HFF-Myc (cell line): ENCODE measurements at regions not wholly inside any gene's neighbourhood (a gene's known extent, or its start where the extent isn't known, plus 50 kb on each side); places are given as distances from the start of the nearest gene placed in this dataset.

Experiments used
- DNase-seq: peaks from one replicate; pipeline ENCODE4 v3.0.0-alpha.2; 2011; ENCODE audit warnings: low read depth; ENCODE audit errors: extremely low read depth
- H3K4me3 ChIP-seq: replicated peaks from 2 replicates; pipeline ENCODE4 v1.5.1; 2011; ENCODE audit warnings: low read depth, mild to moderate bottlenecking, control low read depth, low read length
- TF ChIP-seq, protein P1 (sequence below): IDR thresholded peaks from 2 replicates; pipeline ENCODE4 v1.5.1; 2012; ENCODE audit warnings: mild to moderate bottlenecking, low read depth, low read length, control low read depth; ENCODE audit errors: missing control alignments

DNA sequence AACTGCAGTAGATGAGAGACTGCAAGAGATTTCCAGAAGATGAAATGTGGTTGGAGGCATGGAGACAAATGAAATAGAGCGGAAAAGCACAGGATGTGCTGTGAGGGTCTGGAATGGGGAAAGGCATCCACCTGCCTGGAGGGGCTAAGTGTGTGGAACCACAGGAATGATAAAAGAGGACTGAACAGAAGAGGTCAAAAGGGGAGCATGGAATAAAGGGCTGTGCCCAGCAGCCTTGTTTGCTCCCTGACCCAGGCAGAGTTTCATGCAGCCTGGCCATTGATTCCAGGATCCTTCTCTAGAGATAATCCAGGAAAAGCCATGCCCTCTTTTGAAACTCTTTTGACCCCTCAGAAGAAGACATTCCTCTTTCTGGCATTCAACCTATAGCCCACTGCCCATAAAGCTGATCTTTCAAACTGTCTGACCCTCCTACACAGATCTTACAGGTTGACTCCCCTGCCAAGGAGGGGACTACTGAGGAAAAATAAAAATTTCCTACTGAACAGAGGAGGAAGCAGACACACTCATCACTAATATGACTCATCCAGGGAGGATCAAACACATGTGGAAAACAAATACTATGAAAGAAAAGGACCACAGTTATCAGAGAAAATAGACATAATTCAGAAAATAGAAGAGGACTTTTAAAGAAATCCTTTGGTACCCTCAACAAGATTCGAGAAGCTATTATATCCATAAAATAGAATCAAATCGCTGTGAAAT, 273.5 kb upstream of the PCSK5 start:
- no peak for DNase-seq
- no peak overlapping the region for H3K4me3 ChIP-seq
- TF ChIP-seq, protein P1, sequence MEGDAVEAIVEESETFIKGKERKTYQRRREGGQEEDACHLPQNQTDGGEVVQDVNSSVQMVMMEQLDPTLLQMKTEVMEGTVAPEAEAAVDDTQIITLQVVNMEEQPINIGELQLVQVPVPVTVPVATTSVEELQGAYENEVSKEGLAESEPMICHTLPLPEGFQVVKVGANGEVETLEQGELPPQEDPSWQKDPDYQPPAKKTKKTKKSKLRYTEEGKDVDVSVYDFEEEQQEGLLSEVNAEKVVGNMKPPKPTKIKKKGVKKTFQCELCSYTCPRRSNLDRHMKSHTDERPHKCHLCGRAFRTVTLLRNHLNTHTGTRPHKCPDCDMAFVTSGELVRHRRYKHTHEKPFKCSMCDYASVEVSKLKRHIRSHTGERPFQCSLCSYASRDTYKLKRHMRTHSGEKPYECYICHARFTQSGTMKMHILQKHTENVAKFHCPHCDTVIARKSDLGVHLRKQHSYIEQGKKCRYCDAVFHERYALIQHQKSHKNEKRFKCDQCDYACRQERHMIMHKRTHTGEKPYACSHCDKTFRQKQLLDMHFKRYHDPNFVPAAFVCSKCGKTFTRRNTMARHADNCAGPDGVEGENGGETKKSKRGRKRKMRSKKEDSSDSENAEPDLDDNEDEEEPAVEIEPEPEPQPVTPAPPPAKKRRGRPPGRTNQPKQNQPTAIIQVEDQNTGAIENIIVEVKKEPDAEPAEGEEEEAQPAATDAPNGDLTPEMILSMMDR = no peak

DNA sequence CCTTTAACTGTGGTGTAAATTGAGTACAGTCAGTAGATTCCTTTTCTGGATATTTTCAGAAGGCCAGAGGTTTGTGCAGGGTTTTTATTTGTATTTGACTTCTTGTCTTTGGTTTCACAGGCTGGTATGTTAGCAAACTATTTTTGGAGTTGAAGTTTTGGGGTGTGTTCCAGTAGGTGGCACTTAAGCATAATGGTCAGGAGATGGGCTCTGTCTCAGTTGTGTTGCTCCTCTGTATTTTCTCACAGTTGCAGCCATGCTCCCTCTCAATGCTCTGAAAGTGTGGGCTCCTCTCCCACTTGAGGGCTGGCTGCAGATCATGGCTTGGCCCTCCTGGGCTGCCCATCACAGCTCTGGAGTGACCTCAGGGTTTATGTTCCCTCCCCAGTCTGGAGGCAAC, 267.0 kb upstream of the PCSK5 start:
- no peak overlapping the region for H3K4me3 ChIP-seq
- DNase-seq = no peak
- TF ChIP-seq, protein P1 = no peak

DNA sequence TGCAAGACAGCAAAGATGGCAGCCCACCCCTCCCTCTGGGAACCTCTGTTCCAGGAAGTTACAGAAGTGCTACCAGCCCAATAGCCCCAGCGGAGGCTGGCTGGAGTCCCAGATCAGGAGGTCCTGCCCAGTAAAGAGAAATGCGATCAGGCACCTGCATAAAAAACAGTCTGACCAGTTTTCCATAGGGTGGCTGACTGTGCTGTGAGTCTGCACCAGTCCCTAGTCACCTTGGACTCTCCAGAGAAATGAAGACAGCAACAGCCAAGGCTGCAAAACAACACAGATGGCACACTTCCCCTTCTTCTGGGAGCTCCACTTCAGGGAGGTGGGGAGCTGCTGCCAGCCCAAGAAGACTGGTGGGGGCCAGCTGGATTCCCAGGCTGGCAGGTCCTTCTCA, 265.5 kb upstream of the PCSK5 start:
- no peak for DNase-seq
- TF ChIP-seq, protein P1 = no peak
- H3K4me3 ChIP-seq = no peak overlapping the region

DNA sequence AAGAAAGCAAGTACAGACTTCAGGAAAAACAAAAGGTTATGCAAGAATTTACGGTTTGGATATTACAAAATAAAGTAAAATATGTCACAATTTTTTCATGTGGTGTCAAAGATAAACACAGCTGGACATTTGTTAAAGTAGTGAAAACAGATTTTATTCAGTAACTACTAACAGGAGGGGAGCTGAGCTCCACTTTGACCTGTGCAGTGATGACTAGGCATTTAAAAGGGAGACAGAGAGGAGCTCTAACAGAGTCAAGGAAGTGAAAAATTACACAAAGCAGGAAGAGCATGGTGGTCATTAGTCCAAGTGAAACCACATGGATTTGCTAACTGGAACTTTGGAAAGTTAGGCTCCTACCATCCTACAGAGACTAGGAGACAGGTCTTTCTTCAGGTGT, 263.6 kb upstream of the PCSK5 start:
- H3K4me3 ChIP-seq = no peak overlapping the region
- no peak for DNase-seq
- TF ChIP-seq, protein P1 = no peak

DNA sequence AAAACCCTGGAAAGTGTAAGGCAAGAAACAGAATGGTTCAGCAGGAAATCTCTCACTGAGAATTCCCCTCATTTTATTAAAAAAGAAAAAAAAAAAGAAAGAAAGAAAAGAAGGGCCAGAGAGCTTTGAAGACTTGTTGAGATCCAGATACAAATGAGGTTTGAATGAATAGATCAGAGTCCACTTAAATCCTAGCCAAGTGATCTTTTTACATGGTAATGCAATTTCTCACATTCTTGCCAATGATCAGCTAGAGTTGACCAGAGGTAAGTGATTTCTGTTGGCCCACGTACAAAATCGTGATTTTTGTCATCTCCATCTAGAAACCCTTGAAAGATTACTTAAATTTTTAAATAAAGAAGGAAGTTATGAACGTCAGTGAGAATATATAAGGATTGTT, 261.5 kb upstream of the PCSK5 start:
- no peak overlapping the region for H3K4me3 ChIP-seq
- TF ChIP-seq, protein P1 = no peak
- DNase-seq = no peak

DNA sequence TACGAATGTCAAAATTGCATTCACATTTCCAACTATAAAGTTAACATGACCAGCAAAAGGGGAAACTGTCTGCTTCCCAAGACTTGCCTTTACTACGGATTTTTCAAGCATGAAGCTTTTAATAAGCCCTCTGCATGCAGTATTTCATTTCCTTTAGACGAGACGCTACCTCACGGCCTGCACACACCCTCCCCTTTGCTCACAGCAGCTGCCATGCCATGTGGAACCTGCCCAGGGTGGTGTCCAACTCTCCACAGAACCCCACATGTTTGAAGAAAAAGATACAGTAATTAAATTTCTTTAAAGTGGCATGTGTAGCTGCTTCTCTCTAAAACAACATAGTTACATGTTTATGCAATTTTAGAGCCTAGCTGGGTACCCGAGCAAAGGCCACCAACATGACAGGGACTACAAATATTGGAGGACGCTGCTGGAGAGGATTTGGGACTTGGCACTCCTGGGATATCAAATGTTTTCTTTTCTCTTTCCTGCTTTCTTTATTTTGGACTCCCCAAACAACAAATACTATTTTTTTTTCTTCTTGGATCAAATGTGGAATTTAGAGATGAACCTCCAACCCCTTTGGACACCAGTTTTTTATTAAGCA, 256.9 kb upstream of the PCSK5 start:
- TF ChIP-seq, protein P1 = no peak
- no peak for DNase-seq
- no peak overlapping the region for H3K4me3 ChIP-seq

DNA sequence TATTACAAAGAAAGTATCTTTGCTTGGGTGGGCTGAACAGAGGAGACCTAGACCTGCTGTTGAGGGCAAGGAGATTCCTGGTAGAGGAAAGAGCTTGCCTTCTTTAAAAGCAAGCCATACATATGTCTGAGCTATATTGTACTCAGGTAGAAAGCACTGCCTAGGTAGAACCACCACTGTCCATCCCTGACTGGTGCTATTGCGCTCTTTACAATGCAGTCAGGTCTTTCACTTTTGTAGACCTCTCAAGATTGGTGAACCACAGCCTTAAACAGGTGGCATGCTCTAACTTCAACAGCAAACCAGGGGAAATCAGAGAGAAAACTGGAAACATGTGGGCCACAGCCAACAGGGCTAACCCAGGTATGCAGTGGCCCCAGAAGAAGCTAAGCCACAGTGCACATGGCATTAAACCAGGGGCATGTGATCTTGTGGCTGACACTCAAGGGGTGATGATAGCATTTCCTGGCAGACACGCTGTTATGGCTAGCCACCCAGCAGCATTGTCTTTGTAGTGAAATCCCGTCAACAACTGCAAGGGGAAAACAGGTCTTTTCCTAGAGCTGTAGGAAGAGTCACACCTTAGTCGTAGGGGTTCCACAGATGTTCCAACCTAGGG, 253.9 kb upstream of the PCSK5 start:
- TF ChIP-seq, protein P1 = no peak
- no peak for DNase-seq
- H3K4me3 ChIP-seq = no peak overlapping the region
